IMR-90 (cell line): ENCODE measurements at regions not wholly inside any gene's neighbourhood (a gene's known extent, or its start where the extent isn't known, plus 50 kb on each side); places are given as distances from the start of the nearest gene placed in this dataset.

ENCODE experiments used
- ATAC-seq: fragments of 200-7000 bp; cut with Tn5 transposase; 2 replicates; pipeline ENCODE4 v1.9.1; 2020; ENCODE audit warnings: low read depth, mild to moderate bottlenecking, moderate library complexity
- BruUV-seq: library from RNA; stranded (reverse); fragments of 400-500 nt; replicated peaks from 2 replicates; lab custom pipeline; 2021; lab: Mats Ljungman, UMichigan
- CTCF ChIA-PET: fragments of 300-600 bp; formaldehyde crosslinking; extraction: SDS; loops from one replicate; lab custom pipeline; 2021; ENCODE audit warnings: antibody characterized with exemption; lab: Yijun Ruan, JAX
- POLR2A ChIA-PET: fragments of 300-600 bp; sonication (Branson Sonifier 250); formaldehyde crosslinking; loops from one replicate; lab custom pipeline; 2022; ENCODE audit warnings: antibody characterized with exemption; ENCODE audit not compliant: unreplicated experiment; lab: Charles Lee
- DNase-seq: peaks from one replicate; pipeline ENCODE4 v3.0.0; 2013
- H2AFZ ChIP-seq: replicated peaks from 2 replicates; pipeline ENCODE3; 2013; ENCODE audit warnings: low read length, mild to moderate bottlenecking; ENCODE audit not compliant: poor library complexity
- H2AK5ac ChIP-seq: 2 replicates; pipeline ENCODE4 v1.6.1; 2013; ENCODE audit warnings: low read depth, low read length, inconsistent platforms
- H2AK9ac ChIP-seq: replicated peaks from 2 replicates; pipeline ENCODE3; 2013; ENCODE audit warnings: mild to moderate bottlenecking, low read depth, low read length, moderate library complexity; ENCODE audit not compliant: poor library complexity
- H2BK120ac ChIP-seq: 2 replicates; pipeline ENCODE4 v1.6.1; 2013; ENCODE audit warnings: low read depth, low read length, inconsistent platforms
- H2BK15ac ChIP-seq: 3 replicates; pipeline ENCODE4 v1.6.1; 2013; ENCODE audit warnings: low read depth, low read length, inconsistent platforms
- H2BK20ac ChIP-seq: 2 replicates; pipeline ENCODE4 v1.6.1; 2013; ENCODE audit warnings: low read depth, mild to moderate bottlenecking, inconsistent platforms, low read length, moderate library complexity
- H2BK5ac ChIP-seq: 2 replicates; pipeline ENCODE4 v1.6.1; 2013; ENCODE audit warnings: mild to moderate bottlenecking, low read depth, low read length, inconsistent platforms; ENCODE audit not compliant: poor library complexity, severe bottlenecking
- H3K14ac ChIP-seq: replicated peaks from 2 replicates; pipeline ENCODE4 v1.6.1; 2013; ENCODE audit warnings: low read depth, low read length, inconsistent platforms
- H3K18ac ChIP-seq: 2 replicates; pipeline ENCODE4 v1.6.1; 2013; ENCODE audit warnings: low read depth, low read length, control low read depth
- H3K23ac ChIP-seq: 2 replicates; pipeline ENCODE4 v1.6.1; 2013; ENCODE audit warnings: low read depth, low read length, inconsistent platforms
- H3K27ac ChIP-seq: 2 replicates; pipeline ENCODE4 v1.5.1; 2013; ENCODE audit warnings: mild to moderate bottlenecking, control low read depth, low read length; ENCODE audit not compliant: insufficient read depth
- H3K27me3 ChIP-seq: 2 replicates; pipeline ENCODE4 v1.6.1; 2013; ENCODE audit warnings: low read length; ENCODE audit not compliant: control insufficient read depth, insufficient read depth
- H3K36me3 ChIP-seq: 2 replicates; pipeline ENCODE4 v1.6.1; 2013; ENCODE audit warnings: low read length, mixed read lengths; ENCODE audit not compliant: control insufficient read depth, insufficient read depth
- H3K4ac ChIP-seq: 2 replicates; pipeline ENCODE4 v1.6.1; 2013; ENCODE audit warnings: low read depth, low read length, inconsistent platforms
- H3K4me1 ChIP-seq: 2 replicates; pipeline ENCODE4 v1.6.1; 2013; ENCODE audit warnings: low read length, mixed read lengths; ENCODE audit not compliant: control insufficient read depth, insufficient read depth
- H3K4me2 ChIP-seq: 2 replicates; pipeline ENCODE4 v1.6.1; 2013; ENCODE audit warnings: low read depth, mild to moderate bottlenecking, control low read depth, low read length, moderate library complexity
- H3K4me3 ChIP-seq: 2 replicates; pipeline ENCODE4 v1.5.1; 2013; ENCODE audit warnings: low read depth, mild to moderate bottlenecking, control low read depth, low read length, moderate library complexity; ENCODE audit not compliant: insufficient read depth
- H3K56ac ChIP-seq: 2 replicates; pipeline ENCODE4 v1.6.1; 2013; ENCODE audit warnings: low read length, inconsistent platforms; ENCODE audit not compliant: insufficient read depth; ENCODE audit errors: extremely low read depth
- H3K79me1 ChIP-seq, 2 experiments: 2 replicates each; pipeline ENCODE4 v1.6.1; 2013; ENCODE audit warnings: low read length in 2 of 2, inconsistent platforms in 1 of 2, low read depth in 1 of 2
- H3K9ac ChIP-seq: 2 replicates; pipeline ENCODE4 v1.6.1; 2013; ENCODE audit warnings: low read depth, low read length, control low read depth
- H3K9me1 ChIP-seq: 2 replicates; pipeline ENCODE4 v1.6.1; 2013; ENCODE audit warnings: low read length, inconsistent platforms; ENCODE audit not compliant: insufficient read depth
- H3K9me3 ChIP-seq: 2 replicates; pipeline ENCODE4 v1.6.1; 2013; ENCODE audit warnings: low read length; ENCODE audit not compliant: control insufficient read depth, insufficient read depth
- H4K20me1 ChIP-seq: 2 replicates; pipeline ENCODE4 v1.6.1; 2013; ENCODE audit warnings: low read length, inconsistent platforms; ENCODE audit not compliant: insufficient read depth
- H4K5ac ChIP-seq: 2 replicates; pipeline ENCODE4 v1.6.1; 2013; ENCODE audit warnings: mild to moderate bottlenecking, low read depth, low read length, control low read depth
- H4K8ac ChIP-seq, 2 experiments: 2 replicates each; pipeline ENCODE4 v1.6.1; 2013; ENCODE audit warnings: low read depth in 2 of 2, low read length in 2 of 2, control low read depth in 1 of 2, inconsistent platforms in 1 of 2
- H4K91ac ChIP-seq: 2 replicates; pipeline ENCODE4 v1.6.1; 2013; ENCODE audit warnings: low read depth, low read length, inconsistent platforms; ENCODE audit not compliant: insufficient read depth
- BHLHE40 ChIP-seq: fragments of 150-350 bp; IDR thresholded peaks from 2 replicates; pipeline ENCODE4 v1.6.1; 2016; ENCODE audit warnings: mild to moderate bottlenecking, low read depth, low read length
- CHD1 ChIP-seq: IDR thresholded peaks from 2 replicates; pipeline ENCODE4 v1.6.1; 2012; ENCODE audit warnings: low read depth, low read length, improper control_type of control experiment
- CTCF ChIP-seq: conservative IDR thresholded peaks from 2 replicates; pipeline ENCODE4 v1.5.1; 2012; ENCODE audit warnings: mild to moderate bottlenecking, low read depth, low read length, improper control_type of control experiment
- FOS ChIP-seq: fragments of 150-350 bp; IDR thresholded peaks from 2 replicates; pipeline ENCODE4 v1.6.1; 2016; ENCODE audit warnings: low read depth, low read length
- MAFK ChIP-seq: IDR thresholded peaks from 2 replicates; pipeline ENCODE4 v1.6.1; 2012; ENCODE audit warnings: low read depth, low read length, improper control_type of control experiment
- MAZ ChIP-seq: IDR thresholded peaks from 2 replicates; pipeline ENCODE4 v1.6.1; 2012; ENCODE audit warnings: low read depth, mild to moderate bottlenecking, low read length, improper control_type of control experiment, moderate library complexity, borderline replicate concordance
- MXI1 ChIP-seq: IDR thresholded peaks from 2 replicates; pipeline ENCODE4 v1.6.1; 2012; ENCODE audit warnings: low read depth, mild to moderate bottlenecking, low read length, moderate library complexity, borderline replicate concordance
- RAD21 ChIP-seq: IDR thresholded peaks from 2 replicates; pipeline ENCODE4 v1.6.1; 2012; ENCODE audit warnings: low read length, improper control_type of control experiment
- RCOR1 ChIP-seq: IDR thresholded peaks from 2 replicates; pipeline ENCODE4 v1.6.1; 2012; ENCODE audit warnings: mild to moderate bottlenecking, low read length, improper control_type of control experiment; ENCODE audit not compliant: insufficient replicate concordance
- RFX5 ChIP-seq: IDR thresholded peaks from 2 replicates; pipeline ENCODE4 v1.8.0; 2012; ENCODE audit warnings: low read depth, mild to moderate bottlenecking, low read length, moderate library complexity
- USF2 ChIP-seq: fragments of 150-350 bp; IDR thresholded peaks from 2 replicates; pipeline ENCODE4 v1.6.1; 2017; ENCODE audit warnings: mild to moderate bottlenecking, antibody characterized with exemption, low read length, low read depth
- WGBS, 2 experiments: methylation state at CpG; one replicate each; pipeline versions ENCODE4 v1.1.5 to v1.1.7; 2013; ENCODE audit warnings: missing lambda C conversion rate in 2 of 2; ENCODE audit not compliant: insufficient read length in 1 of 2; ENCODE audit errors: extremely low coverage in 2 of 2; 5-methylcytosine and 5-hydroxymethylcytosine counted together
- dilution Hi-C: fragments of 300-500 bp; cut with HindIII; formaldehyde crosslinking; loops from one replicate; pipeline ENCODE4 v1.14.3; 2018; ENCODE audit warnings: low sequenced_read_pairs; ENCODE audit not compliant: unreplicated experiment
- in situ Hi-C: fragments of 300-500 bp; cut with MboI; formaldehyde crosslinking; loops from 3 replicates; pipeline ENCODE4 v1.14.3; 2019; ENCODE audit warnings: low sequenced_read_pairs, inconsistent platforms, mixed read lengths
- intact Hi-C: fragments of 100-400 bp; cut with micrococcal nuclease; formaldehyde crosslinking; loops from 2 replicates; pipeline ENCODE4 v1.10.0; 2022

- in situ Hi-C loops: no loop called here
- DNase-seq (no peak), ATAC-seq (no peak)
- Histone ChIP-seq H2BK15ac (no peak overlapping the region), H3K4me3 (no peak overlapping the region), H3K23ac (no peak overlapping the region), H4K8ac (no peak overlapping the region), H3K56ac (no peak overlapping the region), H3K36me3 (no peaks in the 10 kb centered on the region), H3K9me1 (no peaks in the 10 kb centered on the region), H3K18ac (no peak overlapping the region), H4K5ac (no peak overlapping the region), H3K4ac (no peak overlapping the region), H4K20me1 (no peaks in the 10 kb centered on the region), H3K79me1 (no peaks in the 10 kb centered on the region), H2AK9ac (no peak overlapping the region), H3K27ac (no peak overlapping the region), H3K4me1 (peaks cover 3% of the 10 kb centered on the region), H4K91ac (no peak overlapping the region), H2BK20ac (no peak overlapping the region), H2BK5ac (no peak overlapping the region), H3K9me3 (no peaks in the 10 kb centered on the region), H3K4me2 (no peak overlapping the region), H2AFZ (no peak overlapping the region), H3K27me3 (no peaks in the 10 kb centered on the region), H3K14ac (no peak overlapping the region), H3K9ac (no peak overlapping the region), H2BK120ac (no peak overlapping the region), H2AK5ac (no peak overlapping the region)
- WGBS, 2 experiments: no CpG with 5 or more reads among the region's 2 CpGs
- no TSS peak for BruUV-seq
- intact Hi-C loops: no loop called here
- ChIA-PET CTCF (no interaction called here), POLR2A (no interaction called here)
- TF ChIP-seq USF2 (no peak), RCOR1 (no peak), MAFK (no peak), RAD21 (no peak), MAZ (no peak), CTCF (no peak), BHLHE40 (no peak), RFX5 (no peak), CHD1 (no peak), FOS (no peak), MXI1 (no peak)
- dilution Hi-C loops: no loop called here
Observed at GRCh38 chr10:22832851-22833250, 95.0 kb upstream of the ARMC3 start.
